GM03348 (cell line): ENCODE measurements at regions not wholly inside any gene's neighbourhood (a gene's known extent, or its start where the extent isn't known, plus 50 kb on each side); places are given as distances from the start of the nearest gene placed in this dataset.

Experiments used
- DNase-seq: peaks from one replicate; pipeline ENCODE4 v3.0.0; 2012; ENCODE audit warnings: low spot score

GRCh38 chr3:13714251-13714916 lies 165.5 kb downstream of the FBLN2 start:
- DNase-seq, result no peak

GRCh38 chr3:13713396-13713795 lies 164.5 kb downstream of the FBLN2 start:
- no peak for DNase-seq

GRCh38 chr3:13712682-13713180 lies 163.8 kb downstream of the FBLN2 start:
- no peak for DNase-seq

GRCh38 chr3:13711911-13712650 lies 163.2 kb downstream of the FBLN2 start:
- no peak for DNase-seq

- DNase-seq, result no peak
Observed at GRCh38 chr3:13710251-13710650, 161.3 kb downstream of the FBLN2 start.

- DNase-seq, result no peak
Observed at GRCh38 chr3:13709706-13710105, 160.8 kb downstream of the FBLN2 start.

- DNase-seq, result no peak
Observed at GRCh38 chr3:13708871-13709595, 160.1 kb downstream of the FBLN2 start.

- DNase-seq, result no peak
Observed at GRCh38 chr3:13708301-13708700, 159.4 kb downstream of the FBLN2 start.

- DNase-seq, result no peak
Observed at GRCh38 chr3:13707456-13707855, 158.5 kb downstream of the FBLN2 start.

- no peak for DNase-seq
Observed at GRCh38 chr3:13706886-13707285, 158.0 kb downstream of the FBLN2 start.

GRCh38 chr3:13706451-13706850 lies 157.5 kb downstream of the FBLN2 start:
- DNase-seq, result no peak

- no peak for DNase-seq
Observed at GRCh38 chr3:13705702-13706280, 156.9 kb downstream of the FBLN2 start.

- DNase-seq, result no peak
Observed at GRCh38 chr3:13705051-13705450, 156.1 kb downstream of the FBLN2 start.

- no peak for DNase-seq
Observed at GRCh38 chr3:13704174-13704573, 155.2 kb downstream of the FBLN2 start.

GRCh38 chr3:13703071-13703470 lies 154.1 kb downstream of the FBLN2 start:
- DNase-seq, result no peak

GRCh38 chr3:13702286-13702685 lies 153.4 kb downstream of the FBLN2 start:
- no peak for DNase-seq

- no peak for DNase-seq
Observed at GRCh38 chr3:13700889-13701288, 152.0 kb downstream of the FBLN2 start.

GRCh38 chr3:13700362-13700761 lies 151.4 kb downstream of the FBLN2 start:
- no peak for DNase-seq

GRCh38 chr3:13696699-13697098 lies 147.8 kb downstream of the FBLN2 start:
- no peak for DNase-seq

- DNase-seq, result no peak
Observed at GRCh38 chr3:13693441-13693840, 144.5 kb downstream of the FBLN2 start.

GRCh38 chr3:13690636-13691035 lies 141.7 kb downstream of the FBLN2 start:
- no peak for DNase-seq
